H9 (cell line): ENCODE measurements at regions not wholly inside any gene's neighbourhood (a gene's known extent, or its start where the extent isn't known, plus 50 kb on each side); places are given as distances from the start of the nearest gene placed in this dataset.
"Not testable (repeated sequence)": the region's sequence is repeated elsewhere in the genome, so short reads cannot be mapped to it uniquely, and the experiment has no call there.

Experiments used
- DNase-seq: peaks from one replicate; pipeline ENCODE4 v3.0.0-alpha.2; 2017
- H2AFZ ChIP-seq: one replicate; pipeline ENCODE4 v1.6.1; 2013; ENCODE audit warnings: mild to moderate bottlenecking, low read length, control low read depth, moderate library complexity
- H2AK5ac ChIP-seq: 2 replicates; pipeline ENCODE4 v1.6.1; 2013; ENCODE audit warnings: low read length, control low read depth, mixed read lengths; ENCODE audit not compliant: insufficient read length
- H2BK120ac ChIP-seq: one replicate; pipeline ENCODE4 v1.6.1; 2013; ENCODE audit warnings: low read depth, mild to moderate bottlenecking, low read length, control low read depth, inconsistent platforms; ENCODE audit not compliant: poor library complexity, severe bottlenecking
- H2BK12ac ChIP-seq: 2 replicates; pipeline ENCODE4 v1.6.1; 2013; ENCODE audit warnings: low read length, control low read depth, mixed read lengths, low read depth; ENCODE audit not compliant: insufficient read length
- H2BK15ac ChIP-seq: 2 replicates; pipeline ENCODE4 v1.6.1; 2013; ENCODE audit warnings: low read depth, low read length, control low read depth
- H2BK20ac ChIP-seq: one replicate; pipeline ENCODE4 v1.6.1; 2013; ENCODE audit warnings: low read depth, mild to moderate bottlenecking, low read length, control low read depth, inconsistent platforms; ENCODE audit not compliant: poor library complexity, severe bottlenecking
- H2BK5ac ChIP-seq: 2 replicates; pipeline ENCODE4 v1.6.1; 2013; ENCODE audit warnings: low read length, control low read depth, mixed read lengths; ENCODE audit not compliant: insufficient read length
- H3K14ac ChIP-seq: 2 replicates; pipeline ENCODE4 v1.6.1; 2013; ENCODE audit warnings: low read length, control low read depth; ENCODE audit not compliant: insufficient read depth
- H3K18ac ChIP-seq: 2 replicates; pipeline ENCODE4 v1.6.1; 2013; ENCODE audit warnings: low read depth, mild to moderate bottlenecking, mixed read lengths, low read length, control low read depth; ENCODE audit not compliant: insufficient read length
- H3K23ac ChIP-seq: 2 replicates; pipeline ENCODE4 v1.6.1; 2013; ENCODE audit warnings: low read length, control low read depth, mixed read lengths, low read depth; ENCODE audit not compliant: insufficient read length
- H3K23me2 ChIP-seq: 2 replicates; pipeline ENCODE4 v1.6.1; 2013; ENCODE audit warnings: low read depth, mild to moderate bottlenecking, mixed read lengths, low read length, control low read depth; ENCODE audit not compliant: insufficient read length, poor library complexity, severe bottlenecking
- H3K27ac ChIP-seq: 2 replicates; pipeline ENCODE4 v1.5.1; 2013; ENCODE audit warnings: low read length, control low read depth, mixed read lengths, low read depth; ENCODE audit not compliant: insufficient read length
- H3K27me3 ChIP-seq: 2 replicates; pipeline ENCODE4 v1.6.1; 2013; ENCODE audit warnings: low read length, control low read depth, inconsistent platforms; ENCODE audit not compliant: insufficient read depth
- H3K4ac ChIP-seq: 2 replicates; pipeline ENCODE4 v1.6.1; 2013; ENCODE audit warnings: low read depth, mild to moderate bottlenecking, control low read depth, inconsistent platforms, low read length, moderate library complexity
- H3K4me1 ChIP-seq: 2 replicates; pipeline ENCODE4 v1.6.1; 2013; ENCODE audit warnings: low read length, control low read depth, inconsistent platforms; ENCODE audit not compliant: insufficient read depth
- H3K4me2 ChIP-seq: 2 replicates; pipeline ENCODE4 v1.6.1; 2013; ENCODE audit warnings: low read length, control low read depth, mixed read lengths; ENCODE audit not compliant: insufficient read length, insufficient read depth
- H3K56ac ChIP-seq: 2 replicates; pipeline ENCODE4 v1.6.1; 2013; ENCODE audit warnings: low read depth, mild to moderate bottlenecking, mixed read lengths, low read length, control low read depth; ENCODE audit not compliant: insufficient read length
- H3K79me1 ChIP-seq: 2 replicates; pipeline ENCODE4 v1.6.1; 2013; ENCODE audit warnings: low read depth, mild to moderate bottlenecking, moderate library complexity, low read length, control low read depth, inconsistent platforms; ENCODE audit not compliant: insufficient read depth, poor library complexity, severe bottlenecking
- H3K79me2 ChIP-seq: 2 replicates; pipeline ENCODE4 v1.6.1; 2013; ENCODE audit warnings: low read length, control low read depth, inconsistent platforms; ENCODE audit not compliant: insufficient read depth
- H3K9ac ChIP-seq: 2 replicates; pipeline ENCODE4 v1.6.1; 2013; ENCODE audit warnings: low read length, control low read depth, mixed read lengths; ENCODE audit not compliant: insufficient read length; ENCODE audit errors: extremely low read depth
- H3K9me3 ChIP-seq: one replicate; pipeline ENCODE4 v1.6.1; 2013; ENCODE audit warnings: low read depth, low read length, inconsistent platforms; ENCODE audit not compliant: control insufficient read depth
- H3T11ph ChIP-seq: one replicate; pipeline ENCODE4 v1.6.1; 2013; ENCODE audit warnings: mild to moderate bottlenecking, low read length, control low read depth, inconsistent platforms
- H4K20me1 ChIP-seq: one replicate; pipeline ENCODE4 v1.6.1; 2013; ENCODE audit not compliant: control insufficient read depth, insufficient read length, insufficient read depth
- H4K5ac ChIP-seq: 2 replicates; pipeline ENCODE4 v1.6.1; 2013; ENCODE audit warnings: low read depth, mild to moderate bottlenecking, mixed read lengths, low read length, control low read depth; ENCODE audit not compliant: insufficient read length
- H4K8ac ChIP-seq: replicated peaks from 2 replicates; pipeline ENCODE4 v1.6.1; 2013; ENCODE audit warnings: low read length, control low read depth, mixed read lengths, low read depth; ENCODE audit not compliant: insufficient read length
- H4K91ac ChIP-seq: 2 replicates; pipeline ENCODE4 v1.6.1; 2013; ENCODE audit warnings: low read depth, mild to moderate bottlenecking, moderate library complexity, mixed read lengths, low read length, control low read depth; ENCODE audit not compliant: insufficient read length
- H3K27ac Mint-ChIP-seq, 3 experiments: 2 replicates in 2 of 3; 3 replicates in 1 of 3; pipeline ENCODE4 v1.8.0; 2020 to 2021; ENCODE audit warnings: mixed read lengths in 3 of 3, mild to moderate bottlenecking in 1 of 3, moderate library complexity in 1 of 3
- H3K27me3 Mint-ChIP-seq: 2 replicates; pipeline ENCODE4 v1.8.0; 2021; ENCODE audit warnings: low read depth, mild to moderate bottlenecking, moderate library complexity, mixed read lengths
- H3K36me3 Mint-ChIP-seq, 3 experiments: 2 replicates in 2 of 3; 3 replicates in 1 of 3; pipeline ENCODE4 v1.8.0; 2020 to 2021; ENCODE audit warnings: low read depth in 3 of 3, mixed read lengths in 3 of 3; ENCODE audit not compliant: insufficient read depth in 1 of 3
- H3K4me1 Mint-ChIP-seq, 2 experiments: 2 replicates each; pipeline ENCODE4 v1.8.0; 2020; ENCODE audit warnings: mixed read lengths in 2 of 2
- H3K4me3 Mint-ChIP-seq, 2 experiments: 2 replicates in 1 of 2; 3 replicates in 1 of 2; pipeline ENCODE4 v1.8.0; 2020 to 2021; ENCODE audit warnings: mild to moderate bottlenecking in 2 of 2, mixed read lengths in 2 of 2, moderate library complexity in 1 of 2
- H3K9me3 Mint-ChIP-seq, 2 experiments: 2 replicates in 1 of 2; 3 replicates in 1 of 2; pipeline ENCODE4 v1.8.0; 2020; ENCODE audit warnings: mild to moderate bottlenecking in 2 of 2, mixed read lengths in 2 of 2, moderate library complexity in 1 of 2
- CTCF ChIP-seq: fragments of 200-600 bp; sonication (generic); conservative IDR thresholded peaks from 3 replicates; pipeline ENCODE4 v1.8.0; 2021; ENCODE audit warnings: antibody characterized with exemption, mild to moderate bottlenecking
- whole genome bisulfite sequencing: extraction: QIAGEN DNeasy Blood & Tissue Kit; methylation state at CpG from one replicate; pipeline ENCODE4 v1.1.7; 2013; ENCODE audit warnings: missing lambda C conversion rate, low lambda C conversion rate, mixed read lengths; ENCODE audit not compliant: insufficient read length; ENCODE audit errors: extremely low coverage; 5-methylcytosine and 5-hydroxymethylcytosine counted together

- H3K27ac Mint-ChIP-seq: not testable (repeated sequence)
Observed at GRCh38 chr18:8920856-8921787, 181.4 kb upstream of the NDUFV2 start.

More at GRCh38 chr18:8920856-8921787, 181.4 kb upstream of the NDUFV2 start:
- H2AK5ac ChIP-seq, H3K36me3 Mint-ChIP-seq, H3K27ac ChIP-seq, H3K14ac ChIP-seq, H3K4me1 ChIP-seq, H2BK12ac ChIP-seq, H4K8ac ChIP-seq, H4K20me1 ChIP-seq, H2BK15ac ChIP-seq, H3K9ac ChIP-seq, H3K23me2 ChIP-seq, H2BK120ac ChIP-seq, H3K79me2 ChIP-seq, H3K9me3 ChIP-seq, H2BK5ac ChIP-seq, H3K18ac ChIP-seq, H3K56ac ChIP-seq, H4K5ac ChIP-seq, H2BK20ac ChIP-seq, H2AFZ ChIP-seq, H4K91ac ChIP-seq, H3K27me3 ChIP-seq, H3K79me1 ChIP-seq, H3K23ac ChIP-seq, H3K4me2 ChIP-seq, DNase-seq, H3T11ph ChIP-seq, H3K4me1 Mint-ChIP-seq, H3K27me3 Mint-ChIP-seq, H3K4ac ChIP-seq, H3K4me3 Mint-ChIP-seq: not testable (repeated sequence)
- WGBS: no CpG with 5 or more reads among the region's 7 CpGs
- peak; percentile 26; the same call in 2 of the 3 replicates for TF ChIP-seq CTCF
- H3K9me3 Mint-ChIP-seq: peaks cover 10 to 17% of the 10 kb centered on the region in 2 experiments
